Endothelial cell of umbilical vein (primary cell): ENCODE measurements at regions not wholly inside any gene's neighbourhood (a gene's known extent, or its start where the extent isn't known, plus 50 kb on each side); places are given as distances from the start of the nearest gene placed in this dataset.

Source experiments
- BruUV-seq: library from RNA; stranded (reverse); fragments of 400-500 nt; replicated peaks from 2 replicates; lab custom pipeline; 2021; lab: Mats Ljungman, UMichigan
- CTCF ChIA-PET: fragments of 300-600, 350-600 bp; sonication (Branson Sonifier 250); formaldehyde crosslinking; loops from one replicate; lab custom pipeline; 2021; ENCODE audit warnings: antibody characterized with exemption, inconsistent platforms; lab: Charles Lee
- POLR2A ChIA-PET: fragments of 300-600, 350-600 bp; sonication (Branson Sonifier 250); formaldehyde crosslinking; loops from one replicate; lab custom pipeline; 2021; ENCODE audit warnings: antibody characterized with exemption, inconsistent platforms; lab: Charles Lee
- DNase-seq: peaks from one replicate; pipeline ENCODE4 v3.0.0-alpha.2; 2011; ENCODE audit warnings: low read depth, low spot score
- FAIRE-seq: peaks from 2 replicates; lab custom pipeline; 2011; peaks lifted over from hg19 to GRCh38; lab: Jason Lieb, UNC
- H2AFZ ChIP-seq: 2 replicates; pipeline ENCODE4 v1.6.0; 2012; ENCODE audit warnings: low read depth, low read length, control low read depth, inconsistent platforms
- H3K27ac ChIP-seq: 2 replicates; pipeline ENCODE4 v1.5.1; 2011; ENCODE audit warnings: low read depth, mild to moderate bottlenecking, control low read depth, low read length, moderate library complexity; ENCODE audit not compliant: insufficient read depth
- H3K27me3 ChIP-seq, 2 experiments: 2 replicates each; pipeline versions ENCODE4 v1.6.0 to v1.6.1; 2011; ENCODE audit warnings: low read length in 2 of 2, mixed read lengths in 1 of 2; ENCODE audit not compliant: control insufficient read depth in 2 of 2, insufficient read depth in 2 of 2
- H3K36me3 ChIP-seq, 2 experiments: 2 replicates in 1 of 2; 3 replicates in 1 of 2; pipeline ENCODE4 v1.5.1; 2011; ENCODE audit warnings: low read length in 2 of 2, mild to moderate bottlenecking in 1 of 2, moderate library complexity in 1 of 2; ENCODE audit not compliant: control insufficient read depth in 2 of 2, insufficient read depth in 2 of 2; ENCODE audit errors: extremely low read depth in 1 of 2
- H3K4me1 ChIP-seq: 3 replicates; pipeline ENCODE4 v1.5.1; 2011; ENCODE audit warnings: mild to moderate bottlenecking, low read length; ENCODE audit not compliant: control insufficient read depth, insufficient read depth; ENCODE audit errors: extremely low read depth
- H3K4me2 ChIP-seq: 2 replicates; pipeline ENCODE4 v1.6.1; 2011; ENCODE audit warnings: low read length, control low read depth, mixed read lengths; ENCODE audit not compliant: insufficient read depth
- H3K4me3 ChIP-seq, 3 experiments: fragments of 200-600 bp in 1 of 3; sonication (generic), shearing (Covaris generic) in 1 of 3; replicated peaks in 1 of 3; 2 replicates each; pipeline ENCODE4 v1.5.1; 2011 to 2016; ENCODE audit warnings: control low read depth in 3 of 3, low read length in 3 of 3, mild to moderate bottlenecking in 2 of 3, inconsistent platforms in 1 of 3, low read depth in 1 of 3, moderate library complexity in 1 of 3; ENCODE audit not compliant: insufficient read depth in 1 of 3
- H3K79me2 ChIP-seq: 2 replicates; pipeline ENCODE4 v1.6.0; 2012; ENCODE audit warnings: low read length, inconsistent platforms; ENCODE audit not compliant: control insufficient read depth, insufficient read depth
- H3K9ac ChIP-seq: replicated peaks from 2 replicates; pipeline ENCODE3; 2011; ENCODE audit warnings: low read length, control low read depth; ENCODE audit not compliant: insufficient read depth; ENCODE audit errors: extremely low read depth
- H3K9me1 ChIP-seq: replicated peaks from 3 replicates; pipeline ENCODE4 v1.6.0; 2011; ENCODE audit warnings: mild to moderate bottlenecking, low read length; ENCODE audit not compliant: control insufficient read depth, insufficient read depth; ENCODE audit errors: extremely low read depth
- H3K9me3 ChIP-seq: replicated peaks from 2 replicates; pipeline ENCODE4 v1.5.1; 2012; ENCODE audit warnings: low read length, inconsistent platforms; ENCODE audit not compliant: control insufficient read depth, insufficient read depth
- H4K20me1 ChIP-seq: replicated peaks from 2 replicates; pipeline ENCODE3; 2011; ENCODE audit warnings: mild to moderate bottlenecking, low read length; ENCODE audit not compliant: control insufficient read depth, insufficient read depth; ENCODE audit errors: extremely low read depth
- EZH2 ChIP-seq: IDR thresholded peaks from 2 replicates; pipeline ENCODE4 v1.6.1; 2012; ENCODE audit warnings: borderline replicate concordance, low read depth, mild to moderate bottlenecking, moderate library complexity, low read length, inconsistent platforms; ENCODE audit not compliant: severe bottlenecking
- FOS ChIP-seq: IDR thresholded peaks from 2 replicates; pipeline ENCODE4 v1.6.1; 2011; ENCODE audit warnings: mild to moderate bottlenecking, low read length, moderate library complexity, borderline replicate concordance; ENCODE audit not compliant: insufficient read depth
- GATA2 ChIP-seq: IDR thresholded peaks from 2 replicates; pipeline ENCODE4 v1.7.0; 2011; ENCODE audit warnings: low read depth, mild to moderate bottlenecking, moderate library complexity, mixed read lengths, low read length; ENCODE audit not compliant: insufficient read length, insufficient read depth
- JUN ChIP-seq: IDR thresholded peaks from 2 replicates; pipeline ENCODE4 v1.6.1; 2011; ENCODE audit warnings: borderline replicate concordance, low read depth; ENCODE audit not compliant: insufficient read length, insufficient read depth
- MYC ChIP-seq: IDR thresholded peaks from one replicate; pipeline ENCODE4 v1.6.1; 2011; ENCODE audit warnings: mild to moderate bottlenecking, low read depth, low read length
- POLR2A ChIP-seq: IDR thresholded peaks from 2 replicates; pipeline ENCODE4 v1.6.1; 2012; ENCODE audit warnings: low read depth, mild to moderate bottlenecking, control low read depth, low read length
- POLR2AphosphoS5 ChIP-seq: IDR thresholded peaks from 2 replicates; pipeline ENCODE4 v1.6.1; 2012; ENCODE audit warnings: low read depth, mild to moderate bottlenecking, control low read depth, low read length, moderate library complexity; ENCODE audit not compliant: insufficient read depth
- dilution Hi-C: fragments of 300-500 bp; cut with MboI; formaldehyde crosslinking; loops from one replicate; pipeline ENCODE4 v1.15.0; 2019; ENCODE audit warnings: low sequenced_read_pairs; ENCODE audit not compliant: extremely low pct_ligation_motif_present
- intact Hi-C: fragments of 100-400 bp; cut with micrococcal nuclease; formaldehyde crosslinking; loops from one replicate; pipeline ENCODE4 v1.10.0; 2022
- TF ChIP-seq, protein P1 (sequence below): IDR thresholded peaks from 2 replicates; pipeline ENCODE4 v1.6.1; 2011; ENCODE audit not compliant: insufficient read depth, insufficient read length
- TF ChIP-seq, protein P2 (sequence below), 2 donors: IDR thresholded peaks; 1 replicate in 1 of 2; 2 replicates in 1 of 2; pipeline ENCODE4 v1.5.1; 2011; ENCODE audit warnings: low read length in 2 of 2, mild to moderate bottlenecking in 2 of 2, moderate library complexity in 2 of 2, control low read depth in 1 of 2, inconsistent platforms in 1 of 2, low read depth in 1 of 2; ENCODE audit not compliant: insufficient read depth in 1 of 2; ENCODE audit errors: extremely low read depth in 1 of 2

DNA sequence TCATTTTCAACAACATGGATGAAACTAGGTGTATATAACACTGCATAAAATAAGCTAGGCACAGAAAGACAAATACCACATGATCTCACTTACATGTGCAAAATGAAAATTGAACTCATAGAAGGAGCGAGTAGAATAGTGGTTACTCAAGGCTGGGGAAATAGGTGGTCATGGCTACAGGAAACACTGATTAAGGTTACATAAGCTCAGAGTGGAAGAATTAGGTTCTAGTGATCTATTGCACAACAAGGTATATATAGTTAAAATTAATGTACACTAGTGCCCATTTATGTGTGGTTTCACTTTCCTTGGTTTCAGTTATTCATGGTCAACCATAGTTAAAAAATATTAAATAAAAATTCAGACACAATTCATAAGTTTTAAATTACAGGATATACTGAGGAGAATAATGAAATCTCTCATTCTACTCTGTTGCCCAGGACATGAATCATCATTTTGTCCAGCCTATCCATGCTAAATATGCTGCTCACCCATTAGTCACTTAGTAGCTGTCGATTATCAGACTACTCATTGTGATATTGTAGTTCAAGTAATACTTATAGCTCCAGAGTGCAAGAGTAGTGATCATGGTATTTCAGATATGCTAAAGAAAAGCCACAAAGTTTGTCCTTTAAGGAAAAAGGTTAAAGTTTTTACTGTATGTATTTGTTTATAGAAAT lies 1530.9 kb upstream of the LRRTM1 start:
- dilution Hi-C loops: no loop called here
- no peaks in the 10 kb centered on the region for H3K27me3 ChIP-seq
- BruUV-seq: no TSS peak
- no peaks in the 10 kb centered on the region for H3K9me3 ChIP-seq
- H3K4me1 ChIP-seq: no peaks in the 10 kb centered on the region
- FAIRE-seq (no peak), DNase-seq (no peak)
- H3K4me2 ChIP-seq: no peak overlapping the region
- H2AFZ ChIP-seq: no peak overlapping the region
- no peak overlapping the region for H3K9ac ChIP-seq
- POLR2A ChIA-PET: no interaction called here
- H3K79me2 ChIP-seq: no peaks in the 10 kb centered on the region
- no peaks in the 10 kb centered on the region for H3K36me3 ChIP-seq
- H4K20me1 ChIP-seq: no peaks in the 10 kb centered on the region
- CTCF ChIA-PET: no interaction called here
- intact Hi-C loops: no loop called here
- no peak overlapping the region for H3K4me3 ChIP-seq
- no peak overlapping the region for H3K27ac ChIP-seq
- no peaks in the 10 kb centered on the region for H3K9me1 ChIP-seq
- no peak for TF ChIP-seq POLR2A
- TF ChIP-seq EZH2: no peak
- no peak for TF ChIP-seq FOS
- no peak for TF ChIP-seq JUN
- no peak for TF ChIP-seq POLR2AphosphoS5
- TF ChIP-seq MYC: no peak
- TF ChIP-seq, protein P1, sequence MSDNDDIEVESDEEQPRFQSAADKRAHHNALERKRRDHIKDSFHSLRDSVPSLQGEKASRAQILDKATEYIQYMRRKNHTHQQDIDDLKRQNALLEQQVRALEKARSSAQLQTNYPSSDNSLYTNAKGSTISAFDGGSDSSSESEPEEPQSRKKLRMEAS: no peak
- TF ChIP-seq, protein P2, sequence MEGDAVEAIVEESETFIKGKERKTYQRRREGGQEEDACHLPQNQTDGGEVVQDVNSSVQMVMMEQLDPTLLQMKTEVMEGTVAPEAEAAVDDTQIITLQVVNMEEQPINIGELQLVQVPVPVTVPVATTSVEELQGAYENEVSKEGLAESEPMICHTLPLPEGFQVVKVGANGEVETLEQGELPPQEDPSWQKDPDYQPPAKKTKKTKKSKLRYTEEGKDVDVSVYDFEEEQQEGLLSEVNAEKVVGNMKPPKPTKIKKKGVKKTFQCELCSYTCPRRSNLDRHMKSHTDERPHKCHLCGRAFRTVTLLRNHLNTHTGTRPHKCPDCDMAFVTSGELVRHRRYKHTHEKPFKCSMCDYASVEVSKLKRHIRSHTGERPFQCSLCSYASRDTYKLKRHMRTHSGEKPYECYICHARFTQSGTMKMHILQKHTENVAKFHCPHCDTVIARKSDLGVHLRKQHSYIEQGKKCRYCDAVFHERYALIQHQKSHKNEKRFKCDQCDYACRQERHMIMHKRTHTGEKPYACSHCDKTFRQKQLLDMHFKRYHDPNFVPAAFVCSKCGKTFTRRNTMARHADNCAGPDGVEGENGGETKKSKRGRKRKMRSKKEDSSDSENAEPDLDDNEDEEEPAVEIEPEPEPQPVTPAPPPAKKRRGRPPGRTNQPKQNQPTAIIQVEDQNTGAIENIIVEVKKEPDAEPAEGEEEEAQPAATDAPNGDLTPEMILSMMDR (IDR thresholded peaks at IDR 0.05; ENCODE audit: extremely low read depth in 1 of 2, insufficient read depth in 1 of 2, low read depth in 1 of 2, low read length in 2 of 2): no peak
- TF ChIP-seq GATA2: no peak
